PC-9 (cell line): ENCODE measurements at regions not wholly inside any gene's neighbourhood (a gene's known extent, or its start where the extent isn't known, plus 50 kb on each side); places are given as distances from the start of the nearest gene placed in this dataset.
"Not testable (repeated sequence)": the region's sequence is repeated elsewhere in the genome, so short reads cannot be mapped to it uniquely, and the experiment has no call there.

ENCODE experiments used
- BruUV-seq: library from RNA; stranded (reverse); fragments of 400-500 nt; replicated peaks from 2 replicates; lab custom pipeline; 2021; lab: Mats Ljungman, UMichigan
- CTCF ChIA-PET: fragments of 300-600 bp; sonication (Branson Sonifier 250); formaldehyde crosslinking; loops from one replicate; lab custom pipeline; 2022; ENCODE audit warnings: antibody characterized with exemption; lab: Charles Lee
- POLR2A ChIA-PET: fragments of 300-600 bp; sonication (Branson Sonifier 250); formaldehyde crosslinking; loops from one replicate; lab custom pipeline; 2022; ENCODE audit warnings: antibody characterized with exemption; ENCODE audit not compliant: unreplicated experiment; lab: Charles Lee
- DNase-seq, 2 experiments: peaks; one replicate each; pipeline versions ENCODE4 v3.0.0 to v3.0.0-alpha.2; 2015 to 2022; ENCODE audit warnings: mixed read lengths in 1 of 2
- H2AFZ ChIP-seq: fragments of 200-600 bp; sonication (generic); 2 replicates; pipeline ENCODE4 v1.8.1; 2017; ENCODE audit warnings: antibody characterized with exemption
- H3F3A ChIP-seq: fragments of 200-600 bp; sonication (generic); 2 replicates; pipeline ENCODE4 v1.8.1; 2017; ENCODE audit warnings: antibody characterized with exemption, mild to moderate bottlenecking, low read depth; ENCODE audit not compliant: insufficient read depth
- H3K27ac ChIP-seq: fragments of 200-600 bp; sonication (generic); 2 replicates; pipeline ENCODE4 v1.6.1; 2016; ENCODE audit warnings: mixed run types
- H3K27me3 ChIP-seq: fragments of 200-600 bp; sonication (generic); 2 replicates; pipeline ENCODE4 v1.6.1; 2016; ENCODE audit warnings: low read depth, mixed run types; ENCODE audit not compliant: insufficient read depth
- H3K36me3 ChIP-seq: fragments of 200-600 bp; sonication (generic); 2 replicates; pipeline ENCODE4 v1.6.1; 2016; ENCODE audit warnings: low read depth, mixed run types
- H3K4me1 ChIP-seq: fragments of 200-600 bp; sonication (generic); replicated peaks from 2 replicates; pipeline ENCODE4 v1.6.1; 2016; ENCODE audit warnings: mixed run types; ENCODE audit not compliant: insufficient read depth
- H3K4me2 ChIP-seq: fragments of 200-600 bp; sonication (generic); 2 replicates; pipeline ENCODE4 v1.6.1; 2017; ENCODE audit warnings: mixed run types
- H3K4me3 ChIP-seq: fragments of 200-600 bp; sonication (generic); 2 replicates; pipeline ENCODE4 v1.6.1; 2016; ENCODE audit warnings: mixed run types
- H3K79me2 ChIP-seq: fragments of 200-600 bp; sonication (generic); 2 replicates; pipeline ENCODE4 v1.6.1; 2017; ENCODE audit warnings: low read depth, mixed run types
- H3K9me2 ChIP-seq: fragments of 200-600 bp; sonication (generic); 2 replicates; pipeline ENCODE4 v1.8.1; 2017; ENCODE audit warnings: mild to moderate bottlenecking; ENCODE audit not compliant: insufficient read depth
- H3K9me3 ChIP-seq: fragments of 200-600 bp; sonication (generic); 2 replicates; pipeline ENCODE4 v1.8.1; 2016; ENCODE audit warnings: low read depth; ENCODE audit not compliant: insufficient read depth
- H4K20me1 ChIP-seq: fragments of 200-600 bp; sonication (generic); 2 replicates; pipeline ENCODE4 v1.8.1; 2017; ENCODE audit not compliant: insufficient read depth
- CTCF ChIP-seq: fragments of 200-600 bp; sonication (generic); conservative IDR thresholded peaks from 2 replicates; pipeline ENCODE4 v1.6.1; 2017; ENCODE audit warnings: mixed run types, antibody characterized with exemption, mild to moderate bottlenecking, moderate library complexity
- EZH2 ChIP-seq: fragments of 200-600 bp; sonication (generic); IDR thresholded peaks from 2 replicates; pipeline ENCODE4 v1.8.0; 2017; ENCODE audit warnings: antibody characterized with exemption, low read depth
- intact Hi-C: fragments of 100-400 bp; cut with micrococcal nuclease; formaldehyde crosslinking; loops from one replicate; pipeline ENCODE4 v1.10.0; 2022; ENCODE audit not compliant: unreplicated experiment

- TF ChIP-seq EZH2 (no peak), CTCF (no peak)
- DNase-seq, result no peak
- Histone ChIP-seq H3K4me2 (no peak overlapping the region), H3F3A (no peaks in the 10 kb centered on the region), H3K9me3 (no peaks in the 10 kb centered on the region), H4K20me1 (no peaks in the 10 kb centered on the region), H3K36me3 (no peaks in the 10 kb centered on the region), H3K9me2 (no peaks in the 10 kb centered on the region), H3K4me1 (no peaks in the 10 kb centered on the region), H2AFZ (no peak overlapping the region), H3K27ac (no peak overlapping the region), H3K27me3 (no peaks in the 10 kb centered on the region; the same call in 1 of the 2 replicates), H3K79me2 (no peaks in the 10 kb centered on the region), H3K4me3 (no peak overlapping the region)
- POLR2A ChIA-PET, result no interaction called here
- BruUV-seq, result no TSS peak
- CTCF ChIA-PET, result no interaction called here
- intact Hi-C loops, result no loop called here
Observed at GRCh38 chr4:189660722-189661360, 279.8 kb upstream of the FRG1 start.

- TF ChIP-seq CTCF (no peak), EZH2 (no peak)
Observed at GRCh38 chr4:189664693-189665250, 275.9 kb upstream of the FRG1 start.

GRCh38 chr4:189665712-189666305 lies 274.9 kb upstream of the FRG1 start:
- BruUV-seq, H3K27ac ChIP-seq, CTCF ChIA-PET, H3K9me3 ChIP-seq, POLR2A ChIA-PET, DNase-seq, H3F3A ChIP-seq, H3K4me3 ChIP-seq, H3K9me2 ChIP-seq, H2AFZ ChIP-seq, intact Hi-C loops, H3K4me2 ChIP-seq, H3K79me2 ChIP-seq, H4K20me1 ChIP-seq, H3K36me3 ChIP-seq, H3K27me3 ChIP-seq, H3K4me1 ChIP-seq: not testable (repeated sequence)

More at GRCh38 chr4:189664693-189665250, 275.9 kb upstream of the FRG1 start:
- Histone ChIP-seq H3K9me2 (no peaks in the 10 kb centered on the region), H3K36me3 (no peaks in the 10 kb centered on the region), H3K79me2 (no peaks in the 10 kb centered on the region), H3K9me3 (no peaks in the 10 kb centered on the region), H3K27me3 (no peaks in the 10 kb centered on the region; the same call in 1 of the 2 replicates), H3K4me2 (no peak overlapping the region), H3K27ac (no peak overlapping the region), H3F3A (no peaks in the 10 kb centered on the region), H4K20me1 (no peaks in the 10 kb centered on the region), H2AFZ (no peak overlapping the region), H3K4me3 (no peak overlapping the region), H3K4me1 (no peaks in the 10 kb centered on the region)
- intact Hi-C loops, result no loop called here
- BruUV-seq, result no TSS peak
- no peak for DNase-seq
- CTCF ChIA-PET, result no interaction called here
- POLR2A ChIA-PET, result no interaction called here

- H3K4me3 ChIP-seq, H3K27me3 ChIP-seq, POLR2A ChIA-PET, DNase-seq, BruUV-seq, intact Hi-C loops, H3K27ac ChIP-seq, H3K9me3 ChIP-seq, CTCF ChIA-PET, H3K9me2 ChIP-seq, H3K36me3 ChIP-seq, H3F3A ChIP-seq, H3K4me2 ChIP-seq, H3K79me2 ChIP-seq, H4K20me1 ChIP-seq, H3K4me1 ChIP-seq, H2AFZ ChIP-seq: not testable (repeated sequence)
Observed at GRCh38 chr4:189667386-189667785, 273.3 kb upstream of the FRG1 start.

- H3K27ac ChIP-seq, DNase-seq, POLR2A ChIA-PET, H3K79me2 ChIP-seq, H3K4me1 ChIP-seq, H3K9me3 ChIP-seq, H4K20me1 ChIP-seq, H3K27me3 ChIP-seq, H3F3A ChIP-seq, H3K36me3 ChIP-seq, H2AFZ ChIP-seq, CTCF ChIA-PET, H3K9me2 ChIP-seq, H3K4me3 ChIP-seq, intact Hi-C loops, H3K4me2 ChIP-seq, BruUV-seq: not testable (repeated sequence)
Observed at GRCh38 chr4:189697675-189698245, 242.9 kb upstream of the FRG1 start.
